HepG2 (cell line): ENCODE measurements at regions not wholly inside any gene's neighbourhood (a gene's known extent, or its start where the extent isn't known, plus 50 kb on each side); places are given as distances from the start of the nearest gene placed in this dataset.

Source experiments
- ATAC-seq: fragments of 200-7000 bp; cut with Tn5 transposase; 3 replicates; pipeline ENCODE4 v1.9.1; 2020; ENCODE audit warnings: mild to moderate bottlenecking, moderate library complexity
- BruUV-seq: library from RNA; stranded (reverse); fragments of 400-500 nt; replicated peaks from 2 replicates; lab custom pipeline; 2021; lab: Mats Ljungman, UMichigan
- CTCF ChIA-PET: fragments of 300-600 bp; formaldehyde crosslinking; extraction: SDS; loops from one replicate; lab custom pipeline; 2021; ENCODE audit warnings: low total read pairs, inconsistent platforms, low intra/inter-chr PET ratio; lab: Yijun Ruan, JAX
- POLR2A ChIA-PET: fragments of 350-600 bp; sonication (Branson Sonifier 250); formaldehyde crosslinking; loops from one replicate; lab custom pipeline; 2020; ENCODE audit warnings: antibody characterized with exemption, inconsistent platforms; lab: Yijun Ruan, JAX
- DNase-seq: peaks from one replicate; pipeline ENCODE4 v3.0.0-alpha.2; 2015; ENCODE audit warnings: low spot score
- FAIRE-seq: peaks from 3 replicates; lab custom pipeline; 2011; peaks lifted over from hg19 to GRCh38; lab: Jason Lieb, UNC
- H2AFZ ChIP-seq: one replicate; pipeline ENCODE4 v1.6.1; 2011; ENCODE audit warnings: low read length, inconsistent platforms
- H3K27ac ChIP-seq: fragments of 300-600 bp; 3 replicates; pipeline ENCODE4 v1.8.0; 2011; ENCODE audit warnings: mixed run types, mild to moderate bottlenecking, mixed read lengths, low read length, inconsistent platforms; ENCODE audit not compliant: insufficient read depth; ENCODE audit errors: extremely low read length
- H3K27me3 ChIP-seq, 2 experiments: fragments of 200-600 bp in 1 of 2; 2 replicates in 1 of 2; 3 replicates in 1 of 2; pipeline versions ENCODE4 v1.6.0 to v1.8.0; 2011; ENCODE audit warnings: low read length in 2 of 2, mild to moderate bottlenecking in 2 of 2, moderate library complexity in 2 of 2, inconsistent platforms in 1 of 2; ENCODE audit not compliant: insufficient read depth in 2 of 2, control insufficient read depth in 1 of 2
- H3K36me3 ChIP-seq, 2 experiments: fragments of 200-600 bp in 1 of 2; replicated peaks in 1 of 2; 2 replicates in 1 of 2; 3 replicates in 1 of 2; pipeline versions ENCODE4 v1.5.1 to v1.8.0; 2011; ENCODE audit warnings: low read length in 2 of 2, inconsistent platforms in 1 of 2; ENCODE audit not compliant: insufficient read depth in 2 of 2, control insufficient read depth in 1 of 2
- H3K4me1 ChIP-seq: 2 replicates; pipeline ENCODE4 v1.5.1; 2012; ENCODE audit warnings: low read length, inconsistent platforms; ENCODE audit not compliant: insufficient read depth
- H3K4me2 ChIP-seq: 2 replicates; pipeline ENCODE4 v1.6.0; 2011; ENCODE audit warnings: low read depth, low read length, inconsistent platforms
- H3K4me3 ChIP-seq, 3 experiments: fragments of 200-600 bp in 1 of 3; sonication (generic), shearing (Covaris generic) in 1 of 3; replicated peaks in 1 of 3; 2 replicates each; pipeline ENCODE4 v1.5.1; 2011 to 2016; ENCODE audit warnings: low read length in 3 of 3, inconsistent platforms in 2 of 3, low read depth in 2 of 3, mild to moderate bottlenecking in 2 of 3, control low read depth in 1 of 3, mixed read lengths in 1 of 3; ENCODE audit not compliant: insufficient read depth in 1 of 3
- H3K79me2 ChIP-seq: one replicate; pipeline ENCODE4 v1.6.1; 2011; ENCODE audit warnings: low read length, inconsistent platforms; ENCODE audit not compliant: insufficient read depth
- H3K9ac ChIP-seq: 2 replicates; pipeline ENCODE4 v1.6.0; 2011; ENCODE audit warnings: mild to moderate bottlenecking, low read depth, low read length, inconsistent platforms; ENCODE audit not compliant: insufficient read depth
- H3K9me3 ChIP-seq: 2 replicates; pipeline ENCODE4 v1.5.1; 2012; ENCODE audit warnings: mild to moderate bottlenecking, low read length
- H4K20me1 ChIP-seq: 2 replicates; pipeline ENCODE4 v1.6.0; 2011; ENCODE audit warnings: inconsistent platforms, mild to moderate bottlenecking, low read length, moderate library complexity; ENCODE audit not compliant: insufficient read depth
- KDM4B ChIP-seq: sonication (generic); formaldehyde crosslinking; IDR thresholded peaks from 2 replicates; pipeline ENCODE4 v1.4.0; 2020; ENCODE audit warnings: missing genetic modification reagents
- PCBP2 ChIP-seq: fragments of 200-400 bp; formaldehyde crosslinking; optimal IDR thresholded peaks from 2 replicates; pipeline ENCODE3; 2018; ENCODE audit warnings: low read length, low read depth; ENCODE audit not compliant: poor library complexity, severe bottlenecking
- SMYD3 ChIP-seq: sonication (generic); formaldehyde crosslinking; IDR thresholded peaks from 2 replicates; pipeline ENCODE4 v1.8.1; 2023; ENCODE audit warnings: mild to moderate bottlenecking, missing genetic modification reagents
- ZBTB20 ChIP-seq: sonication (generic); formaldehyde crosslinking; IDR thresholded peaks from 2 replicates; pipeline ENCODE4 v1.8.1; 2023; ENCODE audit warnings: missing genetic modification reagents, low read depth, mild to moderate bottlenecking, borderline replicate concordance
- ZNF263 ChIP-seq: sonication (generic); formaldehyde crosslinking; IDR thresholded peaks from 2 replicates; pipeline ENCODE4 v1.4.0; 2020; ENCODE audit warnings: missing genetic modification reagents
- ZNF749 ChIP-seq: sonication (generic); formaldehyde crosslinking; IDR thresholded peaks from 2 replicates; pipeline ENCODE4 v1.8.0; 2022; ENCODE audit warnings: mild to moderate bottlenecking, missing genetic modification reagents, moderate library complexity, borderline replicate concordance
- WGBS: methylation state at CpG from one replicate; pipeline ENCODE4 v1.1.6; 2017; ENCODE audit warnings: low lambda C conversion rate; 5-methylcytosine and 5-hydroxymethylcytosine counted together
- in situ Hi-C: cut with HindIII; loops from 2 replicates; pipeline ENCODE4 v1.10.0; 2017; ENCODE audit warnings: low pct_unique_long_range_greater_than_20kb; ENCODE audit not compliant: extremely low pct_ligation_motif_present
- intact Hi-C: fragments of 100-400 bp; cut with micrococcal nuclease; formaldehyde crosslinking; loops from one replicate; pipeline ENCODE4 v1.10.0; 2022; ENCODE audit not compliant: unreplicated experiment
- TF ChIP-seq, protein P1 (sequence below): sonication (generic); formaldehyde crosslinking; IDR thresholded peaks from 2 replicates; pipeline ENCODE4 v1.5.1; 2020; ENCODE audit warnings: missing genetic modification reagents, mild to moderate bottlenecking, borderline replicate concordance
- TF ChIP-seq, protein P2 (sequence below): sonication (generic); formaldehyde crosslinking; IDR thresholded peaks from 2 replicates; pipeline ENCODE4 v1.4.0; 2020; ENCODE audit warnings: missing genetic modification reagents

DNA sequence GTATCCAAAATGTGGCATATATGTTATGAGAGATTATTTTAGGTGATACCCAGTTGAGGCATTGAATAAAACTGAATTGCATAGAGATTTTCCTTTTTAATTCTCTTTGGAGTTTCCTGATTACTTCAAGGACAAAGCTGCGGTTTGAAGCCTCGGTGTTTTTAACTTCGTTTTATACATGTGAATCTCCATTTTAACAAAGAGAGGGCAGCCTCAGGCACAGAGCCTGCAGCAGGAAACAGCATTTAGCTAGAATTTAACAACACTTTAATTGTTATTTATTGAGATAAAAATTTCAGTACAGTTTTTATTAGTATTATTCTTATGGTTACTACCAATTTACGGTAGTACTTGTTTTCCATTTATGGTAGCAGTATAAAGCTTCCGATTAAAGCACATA is 114.0 kb downstream of the KIF4B start:
- FAIRE-seq, result no peak
- no TSS peak for BruUV-seq
- ATAC-seq, result no peak
- Histone ChIP-seq H3K4me3 (no peak overlapping the region), H3K79me2 (no peaks in the 10 kb centered on the region), H3K9ac (no peak overlapping the region), H3K27me3 (peaks cover 0 to 14% of the 10 kb centered on the region in 2 experiments; a peak in 1 of 5 replicates), H3K9me3 (no peaks in the 10 kb centered on the region), H4K20me1 (no peaks in the 10 kb centered on the region), H3K36me3 (no peaks in the 10 kb centered on the region), H2AFZ (no peak overlapping the region), H3K4me2 (no peak overlapping the region), H3K27ac (no peak overlapping the region), H3K4me1 (no peaks in the 10 kb centered on the region)
- TF ChIP-seq PCBP2, result no peak
- no peak for TF ChIP-seq ZNF749
- TF ChIP-seq KDM4B (CRISPR knock-in tag), result no peak
- no peak for TF ChIP-seq ZNF263 (CRISPR knock-in tag)
- no peak for TF ChIP-seq ZBTB20
- TF ChIP-seq, protein P1, sequence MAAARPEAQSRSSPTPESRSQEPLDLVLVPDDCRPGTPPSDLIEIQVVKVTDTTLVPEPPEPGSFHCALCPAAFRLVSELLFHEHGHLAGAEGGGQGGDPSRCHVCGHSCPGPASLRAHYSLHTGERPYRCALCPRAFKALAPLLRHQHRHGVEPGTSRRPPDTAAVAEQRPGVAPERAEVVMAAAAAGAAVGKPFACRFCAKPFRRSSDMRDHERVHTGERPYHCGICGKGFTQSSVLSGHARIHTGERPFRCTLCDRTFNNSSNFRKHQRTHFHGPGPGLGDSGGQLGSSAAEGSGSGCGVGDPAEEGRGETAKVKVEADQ (CRISPR knock-in tag), result no peak
- no peak for TF ChIP-seq SMYD3 (CRISPR knock-in tag)
- TF ChIP-seq, protein P2, sequence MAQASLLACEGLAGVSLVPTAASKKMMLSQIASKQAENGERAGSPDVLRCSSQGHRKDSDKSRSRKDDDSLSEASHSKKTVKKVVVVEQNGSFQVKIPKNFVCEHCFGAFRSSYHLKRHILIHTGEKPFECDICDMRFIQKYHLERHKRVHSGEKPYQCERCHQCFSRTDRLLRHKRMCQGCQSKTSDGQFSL (CRISPR knock-in tag), result no peak
- DNase-seq, result no peak
- WGBS, result 21% methylated on average over 5 of the region's 5 CpGs
- in situ Hi-C loops (no loop called here), intact Hi-C loops (no loop called here)
- ChIA-PET POLR2A (no interaction called here), CTCF (no interaction called here)
